HG03108 (cell line): ENCODE measurements at regions not wholly inside any gene's neighbourhood (a gene's known extent, or its start where the extent isn't known, plus 50 kb on each side); places are given as distances from the start of the nearest gene placed in this dataset.
"Not testable (repeated sequence)": the region's sequence is repeated elsewhere in the genome, so short reads cannot be mapped to it uniquely, and the experiment has no call there.

Experiments
- ATAC-seq: cut with Tn5 transposase; IDR thresholded peaks from one replicate; pipeline ENCODE4 v1.9.1; 2021; ENCODE audit warnings: moderate library complexity; ENCODE audit not compliant: unreplicated experiment

GRCh38 chr5:87132696-87133095 lies 135.0 kb upstream of the RASA1 start:
- no peak for ATAC-seq

GRCh38 chr5:87134513-87134912 lies 133.2 kb upstream of the RASA1 start:
- not testable (repeated sequence) for ATAC-seq

DNA sequence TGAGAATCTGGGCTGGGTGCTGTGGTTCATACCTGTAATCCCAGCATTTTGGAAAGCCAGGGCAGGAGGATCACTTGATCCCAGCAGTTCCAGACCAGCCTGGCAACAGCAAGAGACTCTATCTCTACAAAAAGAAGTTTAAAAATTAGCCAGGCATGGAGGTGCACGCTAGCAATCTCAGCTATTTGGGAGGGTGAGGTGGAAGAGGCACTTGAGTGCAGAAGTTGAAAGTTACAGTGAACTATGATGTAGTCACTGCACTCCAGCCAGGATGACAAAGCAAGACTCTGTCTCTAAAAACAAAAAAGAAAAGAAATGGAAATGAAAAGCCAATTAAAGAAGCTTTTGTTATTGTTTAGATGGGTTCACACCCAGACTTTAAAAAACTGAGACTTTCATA lies 131.6 kb upstream of the RASA1 start:
- ATAC-seq = no peak

GRCh38 chr5:87136733-87137132 lies 130.9 kb upstream of the RASA1 start:
- ATAC-seq = no peak

- ATAC-seq = no peak
These were observed 130.4 kb upstream of the RASA1 start for GRCh38 chr5:87137283-87137682.

DNA sequence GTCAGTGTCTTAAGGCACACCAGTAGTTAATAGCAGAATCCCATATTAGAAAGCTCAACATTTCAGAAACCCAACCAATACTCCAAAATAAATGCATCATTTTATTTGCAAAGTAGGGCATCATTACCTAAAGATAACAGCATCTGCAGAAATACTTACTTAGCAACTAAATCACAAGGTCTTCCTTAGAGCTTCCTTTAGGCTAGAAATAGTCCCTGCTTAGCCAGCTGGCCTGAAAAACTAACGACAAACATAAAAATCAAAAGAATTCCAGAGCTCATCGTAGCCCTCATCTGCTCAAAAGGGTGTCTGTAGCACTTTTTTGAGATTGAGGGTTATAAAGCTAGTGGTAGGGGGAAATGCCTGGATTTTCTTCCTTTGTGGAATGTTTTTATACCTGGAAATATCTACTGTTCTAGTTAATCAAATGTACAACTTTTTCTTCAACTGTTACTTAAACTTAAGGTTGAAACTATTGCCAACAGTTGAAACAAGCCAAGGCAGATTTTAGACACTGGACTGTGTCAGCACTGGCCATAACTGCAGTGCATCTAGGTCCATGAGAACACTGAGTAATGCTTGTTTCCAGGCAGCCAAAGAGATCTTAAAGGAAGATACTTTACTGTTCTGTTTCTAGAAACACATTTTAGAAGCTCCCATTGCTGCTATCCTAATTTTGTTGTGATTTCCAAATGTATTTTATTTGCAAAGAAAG lies 129.4 kb upstream of the RASA1 start:
- no peak for ATAC-seq

DNA sequence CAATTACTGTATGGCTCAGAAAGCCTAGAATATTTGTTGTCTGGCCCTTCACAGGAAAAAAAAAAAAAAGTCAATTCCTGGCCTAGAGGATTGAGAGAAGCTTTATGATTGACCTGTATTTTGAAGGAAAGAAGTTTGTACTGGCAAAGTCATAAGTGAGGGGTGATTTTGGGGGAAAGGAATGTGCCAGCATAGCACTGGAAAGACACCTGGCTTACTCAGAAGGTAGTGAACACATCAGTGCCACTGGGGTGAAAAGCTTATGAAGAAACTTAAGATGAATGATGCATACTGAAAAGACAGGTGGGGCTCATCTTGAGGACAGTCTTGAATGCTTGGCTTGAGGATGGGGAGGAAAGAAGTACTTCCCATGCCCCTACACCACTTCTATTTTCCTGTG lies 127.9 kb upstream of the RASA1 start:
- no peak for ATAC-seq

GRCh38 chr5:87141544-87141943 lies 126.1 kb upstream of the RASA1 start:
- no peak for ATAC-seq

GRCh38 chr5:87145853-87146252 lies 121.8 kb upstream of the RASA1 start:
- ATAC-seq = not testable (repeated sequence)

- no peak for ATAC-seq
These were observed 120.2 kb upstream of the RASA1 start for GRCh38 chr5:87147441-87147840.

- no peak for ATAC-seq
These were observed 117.1 kb upstream of the RASA1 start for GRCh38 chr5:87150630-87151029.

DNA sequence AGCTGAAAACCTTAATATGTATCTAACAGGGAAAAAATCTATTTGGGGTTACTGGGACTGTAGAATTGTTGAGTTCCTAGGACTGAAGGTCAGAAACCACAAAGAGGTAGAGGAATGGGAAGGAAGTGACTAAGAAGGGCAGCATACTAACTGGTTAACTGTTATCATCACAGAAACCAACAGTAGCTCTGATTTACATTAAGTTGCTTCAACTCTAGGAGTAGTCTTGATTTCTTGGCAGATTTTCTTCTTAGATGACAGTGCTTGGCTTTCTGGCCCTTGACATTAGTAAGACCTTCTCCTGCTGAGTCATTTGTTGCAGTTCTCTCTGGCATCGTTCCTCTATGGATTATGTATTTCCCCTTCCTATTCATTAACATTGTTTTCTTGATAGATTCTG lies 116.1 kb upstream of the RASA1 start:
- ATAC-seq = no peak

DNA sequence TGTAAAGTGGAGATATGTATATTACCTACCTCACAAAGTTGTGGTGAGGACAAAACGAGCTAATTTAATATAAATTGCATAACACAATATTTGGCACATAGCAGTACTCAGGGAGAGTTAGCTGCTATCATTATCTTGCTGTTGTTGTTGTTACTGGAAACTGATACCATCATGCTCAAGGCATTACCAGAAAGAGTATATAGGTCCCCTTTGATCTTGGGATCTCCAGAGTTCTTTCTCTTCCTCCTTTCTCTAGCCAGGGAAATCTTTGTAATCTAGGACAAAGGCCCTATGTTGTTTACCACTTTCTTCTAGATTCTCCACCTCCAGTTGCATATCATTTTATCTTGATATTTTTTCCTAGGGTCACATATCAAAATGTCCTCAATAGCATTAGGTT lies 114.8 kb upstream of the RASA1 start:
- ATAC-seq = no peak

GRCh38 chr5:87154191-87154590 lies 113.5 kb upstream of the RASA1 start:
- ATAC-seq = no peak

GRCh38 chr5:87155106-87155505 lies 112.6 kb upstream of the RASA1 start:
- no peak for ATAC-seq

DNA sequence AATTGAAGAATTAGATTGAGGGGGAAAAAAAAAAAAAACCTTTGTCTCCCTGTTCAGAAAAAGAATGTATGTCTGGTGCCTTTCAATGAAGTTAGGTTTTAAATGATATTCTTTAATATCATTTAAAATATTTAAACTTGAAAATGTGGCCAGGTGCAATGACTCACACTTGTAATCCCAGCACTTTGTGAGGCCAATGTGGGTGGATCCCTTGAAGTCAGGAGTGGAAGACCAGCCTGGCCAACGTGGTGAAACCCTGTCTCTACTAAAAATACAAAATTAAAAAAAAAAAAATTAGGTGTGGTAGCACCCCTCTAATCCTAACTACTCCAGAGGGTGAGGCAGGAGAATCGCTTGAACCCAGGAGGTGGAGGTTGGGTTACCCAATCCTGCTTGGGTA lies 111.1 kb upstream of the RASA1 start:
- no peak for ATAC-seq

DNA sequence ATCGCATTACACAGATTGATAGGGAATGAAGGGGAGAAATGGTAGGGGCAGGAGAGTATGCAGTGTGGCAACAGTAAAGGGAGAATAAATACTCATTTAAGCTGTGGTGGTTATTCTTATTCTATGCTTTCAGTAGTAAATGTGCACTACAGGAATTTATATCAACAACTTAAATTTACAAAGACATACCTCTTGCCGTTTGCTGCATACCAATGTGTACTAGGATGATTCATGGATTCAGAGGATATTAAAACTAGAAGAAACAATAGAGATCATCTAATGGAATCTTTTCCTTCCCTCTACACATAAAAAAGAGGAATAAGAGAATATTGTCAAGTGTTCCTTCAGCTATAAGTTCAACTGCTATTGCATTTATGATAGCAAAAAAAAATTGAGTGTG lies 103.3 kb upstream of the RASA1 start:
- ATAC-seq = no peak

GRCh38 chr5:87169300-87169991 lies 98.2 kb upstream of the RASA1 start:
- no peak for ATAC-seq

DNA sequence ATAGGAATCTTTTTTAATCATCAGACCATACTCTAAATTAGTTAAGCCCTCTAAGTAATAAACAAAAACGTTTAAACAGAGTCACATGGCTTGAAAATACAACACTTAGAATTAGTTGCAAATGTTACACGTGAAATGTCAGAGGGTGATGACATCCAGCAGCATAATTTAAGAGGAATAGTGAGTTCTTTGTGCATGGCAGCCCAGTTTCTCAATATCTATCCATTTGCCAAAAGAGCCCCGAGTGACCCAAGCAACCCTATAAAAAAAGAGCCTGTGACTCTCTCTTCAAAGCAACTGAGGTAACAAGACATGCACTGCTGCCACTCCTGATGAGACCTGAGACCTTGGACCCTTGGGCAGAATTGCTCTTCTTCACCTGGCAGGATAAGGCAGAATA lies 96.9 kb upstream of the RASA1 start:
- no peak for ATAC-seq

DNA sequence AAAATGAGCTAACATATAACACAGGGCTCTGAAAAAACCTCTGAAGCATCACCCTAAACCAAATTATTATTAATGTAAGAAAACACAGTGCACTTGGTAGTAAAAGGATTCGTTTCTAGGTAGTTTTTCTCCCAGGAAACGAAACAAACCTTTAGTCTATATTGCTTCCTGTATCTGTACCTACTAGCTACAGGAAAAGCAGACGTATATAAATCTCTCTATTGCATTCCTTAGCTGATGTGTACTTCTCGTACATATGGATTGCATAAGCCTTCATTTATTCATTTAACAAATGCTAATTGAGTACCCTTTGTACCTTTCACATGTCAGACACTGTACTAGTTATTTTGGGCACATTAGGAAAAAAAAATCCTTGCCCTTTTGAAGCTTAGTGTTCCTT lies 85.0 kb upstream of the RASA1 start:
- ATAC-seq = no peak

DNA sequence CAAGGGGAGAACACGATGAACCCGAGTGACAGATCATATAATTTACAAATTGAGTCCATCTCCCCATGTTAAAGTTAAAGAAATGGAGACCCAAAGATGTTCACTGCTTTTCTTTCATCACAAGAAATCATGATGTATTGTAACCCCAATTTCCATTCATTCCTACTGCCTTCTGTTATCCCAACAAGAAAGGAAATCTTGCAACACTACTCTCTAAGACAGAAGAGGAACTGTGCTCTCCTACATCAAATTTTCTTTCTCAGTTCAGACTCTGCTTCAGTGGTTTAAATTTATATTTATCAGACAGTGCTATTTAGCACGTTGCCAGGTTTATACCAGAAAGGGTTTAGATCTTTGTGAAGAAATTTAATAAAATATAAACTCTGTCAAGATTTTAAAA lies 83.8 kb upstream of the RASA1 start:
- ATAC-seq = no peak

DNA sequence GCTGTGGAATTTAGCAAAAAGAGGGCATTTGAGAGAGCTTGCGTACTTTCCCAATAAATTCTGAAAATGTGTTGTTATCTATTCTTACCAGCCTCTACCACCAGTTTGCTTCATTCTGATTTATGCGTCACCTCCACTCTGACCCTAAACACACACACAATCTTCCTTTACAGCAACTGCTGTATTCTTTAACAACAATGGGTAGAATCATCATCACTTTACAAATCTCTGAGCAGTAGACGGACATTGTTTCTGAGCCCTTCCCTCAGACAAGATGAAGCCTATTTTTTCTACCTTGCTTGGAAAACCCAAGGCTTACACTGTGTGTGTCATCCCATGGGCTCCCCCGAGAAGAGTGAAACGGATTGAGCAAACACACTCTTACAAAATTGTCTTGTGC lies 83.1 kb upstream of the RASA1 start:
- no peak for ATAC-seq

DNA sequence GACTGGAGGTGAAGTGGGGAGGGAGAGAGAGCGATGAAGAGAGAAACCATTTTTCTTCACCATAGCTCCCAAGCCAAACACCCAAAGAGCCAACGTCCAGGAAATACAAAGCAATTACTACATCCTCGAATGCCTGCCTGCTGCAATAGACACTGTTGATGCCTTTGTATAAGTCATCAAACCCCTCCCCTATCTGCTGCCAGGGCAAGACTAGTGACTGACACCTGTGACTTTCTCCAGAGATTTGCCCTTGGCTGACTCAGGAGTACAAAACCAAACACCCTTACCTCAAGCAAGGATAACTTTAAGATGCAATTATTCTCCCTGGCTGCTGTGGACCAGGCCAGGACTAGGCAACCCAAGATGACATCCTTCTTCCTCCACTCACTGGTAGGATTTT lies 81.8 kb upstream of the RASA1 start:
- no peak for ATAC-seq
